NK-92 treated with Interleukin-12 subunit alpha and Interleukin-12 subunit beta, amount 100 ng/mL, for 24 hours (cell line): ENCODE measurements at regions not wholly inside any gene's neighbourhood (a gene's known extent, or its start where the extent isn't known, plus 50 kb on each side); places are given as distances from the start of the nearest gene placed in this dataset.
"Not testable (repeated sequence)": the region's sequence is repeated elsewhere in the genome, so short reads cannot be mapped to it uniquely, and the experiment has no call there.

Source experiments
- DNase-seq: peaks from one replicate; lab custom pipeline; 2025; lab: John Stamatoyannopoulos, UW

DNA sequence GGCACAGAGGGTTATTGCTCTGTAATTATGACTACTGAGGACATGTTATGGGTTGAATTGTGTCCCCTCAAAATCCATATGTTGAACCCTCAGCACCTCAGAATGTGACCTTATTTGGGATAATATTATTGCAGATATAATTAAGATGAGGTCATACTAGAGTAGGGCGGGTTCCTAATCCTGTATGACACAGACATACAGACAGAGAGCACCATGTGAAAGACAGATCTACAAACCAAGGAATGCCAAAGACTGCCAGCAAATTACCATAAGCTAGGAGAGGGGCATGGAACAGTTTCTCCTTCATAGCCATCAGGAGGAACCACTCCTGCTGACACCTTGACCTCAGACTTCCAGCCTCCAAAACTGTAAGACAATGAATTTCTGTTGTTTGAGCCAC, 115.2 kb upstream of the OTUD4 start:
- no peak for DNase-seq

DNA sequence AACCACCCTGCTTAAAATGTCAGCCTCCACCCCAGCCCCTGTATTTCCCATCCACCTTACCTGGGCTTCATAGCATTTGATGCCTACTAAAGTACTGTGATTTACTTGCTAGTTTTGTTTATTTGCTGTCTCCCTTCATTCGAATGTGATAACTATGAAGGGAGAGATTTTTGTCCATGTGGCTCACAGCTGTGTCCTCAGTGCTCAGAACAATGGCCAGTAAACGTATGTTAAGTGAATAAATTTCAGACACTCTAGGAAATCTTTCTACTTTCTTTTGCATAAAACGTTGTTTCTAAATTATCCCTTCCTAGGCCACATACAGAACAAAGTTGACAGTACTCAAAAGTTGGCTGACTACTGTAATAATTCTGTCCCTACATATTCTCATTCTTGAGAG, 114.7 kb upstream of the OTUD4 start:
- DNase-seq: no peak

DNA sequence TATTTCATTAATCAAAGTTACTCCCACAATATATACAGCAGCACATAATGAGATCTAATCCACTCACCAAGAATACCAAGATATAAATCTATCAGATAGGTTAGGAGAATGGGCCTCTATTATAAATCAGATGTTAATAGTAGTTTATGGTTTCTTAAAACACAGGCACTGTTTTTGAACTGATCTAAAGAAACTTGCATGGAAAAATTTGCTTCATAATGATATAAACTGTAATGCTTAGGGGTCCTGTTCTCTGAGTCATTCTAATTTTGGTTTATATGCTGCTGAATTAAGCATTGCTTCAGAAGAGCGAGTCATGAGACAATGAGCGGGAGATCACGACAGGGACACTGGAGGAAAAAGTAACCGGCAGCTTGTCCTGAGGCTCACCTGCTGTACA, 113.3 kb upstream of the OTUD4 start:
- no peak for DNase-seq

DNA sequence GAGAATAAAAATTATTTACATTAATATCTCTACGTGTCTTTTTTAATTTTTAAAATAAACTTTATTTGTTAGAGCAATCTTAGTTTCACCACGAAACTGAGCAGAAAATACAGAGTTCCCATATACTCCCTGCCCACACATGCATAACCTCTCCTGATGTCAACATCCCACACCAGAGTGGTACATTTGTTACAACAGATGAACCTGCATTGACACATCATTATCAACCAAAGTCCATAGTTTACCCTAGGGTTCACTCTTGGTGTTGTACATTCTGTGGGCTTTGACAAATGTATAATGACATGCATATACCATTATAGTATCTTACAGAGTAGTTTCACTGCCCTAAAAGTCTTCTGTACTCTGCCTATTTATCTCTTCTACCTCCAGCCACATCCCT, 110.6 kb upstream of the OTUD4 start:
- DNase-seq: no peak

DNA sequence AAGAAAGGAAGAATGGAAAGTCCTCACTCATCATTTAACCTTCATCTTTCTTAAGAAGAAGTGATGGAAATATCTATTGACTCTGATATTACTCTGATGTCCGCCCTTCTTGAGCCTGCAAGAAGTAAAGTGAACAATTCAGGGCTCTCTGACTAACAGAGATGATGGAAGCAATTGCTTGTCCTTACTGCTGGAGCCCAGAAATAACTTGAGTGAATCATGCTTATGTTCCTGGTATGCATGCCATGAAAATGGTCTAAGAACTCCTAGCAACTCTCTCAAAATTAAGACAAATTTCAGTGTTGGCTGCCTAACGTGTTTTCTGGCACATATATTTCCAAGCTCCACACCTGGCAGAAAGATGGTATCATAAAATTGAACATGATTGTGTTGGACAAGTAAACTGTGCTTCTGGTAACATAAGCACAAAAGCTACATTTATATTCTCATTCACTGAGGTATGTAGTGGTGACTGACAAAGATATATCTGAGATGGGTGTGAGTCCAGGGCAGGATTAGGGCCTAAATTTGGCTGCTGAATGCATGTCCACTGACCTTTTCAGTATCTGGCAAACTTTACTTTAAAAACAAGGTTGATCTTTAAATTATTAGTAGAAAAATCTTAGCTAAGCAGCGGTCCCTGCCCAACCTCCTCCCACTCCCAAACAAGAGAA, 109.2 kb upstream of the OTUD4 start:
- no peak for DNase-seq

DNA sequence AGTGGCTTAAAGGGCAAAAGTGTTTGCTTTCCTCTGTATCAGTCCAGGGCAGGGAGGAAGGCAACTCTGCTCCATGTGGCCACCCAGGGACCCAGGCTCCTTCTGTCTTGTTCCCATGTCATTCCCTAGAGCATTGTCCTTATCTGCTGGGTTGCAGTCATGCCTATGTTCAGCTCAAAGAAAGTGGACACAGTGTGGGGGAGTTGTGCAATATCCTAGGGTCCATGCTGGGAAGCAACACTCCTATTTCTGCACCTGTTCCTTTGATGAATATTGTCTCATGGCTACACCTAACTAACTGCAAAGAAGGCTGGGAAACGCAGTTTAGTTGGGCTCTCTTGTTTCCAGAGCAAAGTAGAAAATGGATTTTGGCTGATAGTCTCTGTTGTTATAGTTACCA, 107.0 kb upstream of the OTUD4 start:
- DNase-seq: no peak

DNA sequence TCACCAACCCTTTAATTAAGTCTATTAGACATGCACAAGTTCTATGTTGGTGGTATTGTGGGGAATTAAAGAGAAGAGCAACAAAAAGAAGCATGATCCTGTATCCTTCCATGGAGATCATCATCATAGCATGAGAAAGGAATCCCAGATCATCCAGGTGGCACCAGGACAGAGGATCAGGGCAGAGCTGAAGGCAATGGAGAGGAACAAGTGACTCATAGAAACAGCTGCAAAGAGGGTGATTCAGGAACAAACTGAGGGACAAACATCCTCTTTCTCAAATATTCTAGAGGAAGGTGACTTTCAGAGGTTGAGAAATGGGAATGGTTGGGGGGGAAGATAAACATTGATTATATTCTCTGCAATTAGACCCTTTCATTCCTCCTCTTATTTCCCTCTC, 105.5 kb upstream of the OTUD4 start:
- no peak for DNase-seq

DNA sequence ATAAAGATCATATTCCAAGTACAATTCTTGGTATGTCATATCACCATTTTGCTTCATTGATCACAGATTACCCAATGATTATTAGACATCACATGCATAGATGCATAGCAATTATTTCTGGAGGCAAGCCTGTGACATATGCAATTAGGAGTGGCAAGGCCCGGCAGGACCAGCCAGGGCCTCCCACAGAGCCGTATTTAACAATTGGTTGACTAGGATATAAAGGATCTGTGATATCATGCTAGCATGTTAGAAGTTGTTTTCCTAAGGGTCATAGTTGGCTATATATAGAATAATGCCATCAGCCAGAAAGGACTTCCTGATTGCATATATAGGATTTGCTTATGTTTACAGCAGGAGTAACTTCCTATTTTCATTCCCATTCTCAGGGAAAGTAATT, 103.5 kb upstream of the OTUD4 start:
- no peak for DNase-seq

DNA sequence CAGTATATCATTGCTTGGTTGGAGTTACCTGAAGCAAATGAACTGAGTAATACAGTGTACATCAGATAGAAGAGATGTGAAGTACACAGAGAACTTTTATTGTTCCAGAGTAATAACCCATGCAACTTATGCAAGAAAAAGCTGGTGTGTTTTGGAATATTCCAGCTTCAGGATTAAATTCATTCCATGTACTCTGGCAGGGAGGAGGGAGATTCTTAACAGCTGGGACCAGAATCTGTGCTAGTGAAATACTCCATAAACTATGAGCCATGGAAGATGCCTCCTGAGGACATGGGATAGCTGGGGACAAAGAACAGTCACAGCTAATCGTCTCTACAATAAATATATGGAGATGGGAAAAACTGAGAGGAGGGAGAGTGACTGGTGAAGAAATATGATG, 101.6 kb upstream of the OTUD4 start:
- DNase-seq: no peak

DNA sequence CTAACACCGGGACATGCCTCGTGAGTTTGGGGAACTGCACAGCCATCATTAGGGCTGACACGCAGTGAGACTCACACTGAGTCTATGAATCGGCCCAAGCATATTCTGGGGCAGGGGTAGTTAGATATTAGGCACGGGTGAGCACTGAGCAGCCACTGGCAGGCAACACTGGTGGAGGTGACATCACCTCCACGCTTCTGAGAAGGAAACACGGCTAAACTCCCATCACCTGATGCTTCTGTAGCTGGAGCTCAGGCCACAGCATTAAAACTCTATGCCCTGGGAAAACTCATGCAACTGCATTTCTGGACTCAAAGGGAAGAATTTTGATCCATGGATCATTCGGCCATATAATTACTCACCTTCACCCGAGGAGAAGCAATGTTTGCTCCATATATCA, 100.8 kb upstream of the OTUD4 start:
- no peak for DNase-seq

DNA sequence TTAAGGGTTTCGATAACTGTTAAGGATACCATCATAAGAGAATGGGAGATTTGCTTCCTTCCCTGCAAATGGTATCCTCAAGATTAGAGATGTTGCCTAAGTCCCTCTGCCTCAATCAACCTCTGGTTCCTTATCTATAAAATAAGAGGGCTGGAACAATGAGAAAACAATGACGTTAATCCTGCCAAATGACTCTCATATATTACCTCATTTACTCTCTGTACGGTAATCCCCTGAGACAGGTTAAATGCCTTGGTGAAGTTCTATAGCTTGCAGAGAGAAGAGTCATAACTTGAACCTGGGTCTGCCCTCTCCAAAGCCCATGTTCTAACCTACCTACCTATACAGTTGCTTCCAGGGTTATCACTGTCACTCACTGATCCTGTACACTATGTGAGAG, 100.2 kb upstream of the OTUD4 start:
- DNase-seq: no peak

DNA sequence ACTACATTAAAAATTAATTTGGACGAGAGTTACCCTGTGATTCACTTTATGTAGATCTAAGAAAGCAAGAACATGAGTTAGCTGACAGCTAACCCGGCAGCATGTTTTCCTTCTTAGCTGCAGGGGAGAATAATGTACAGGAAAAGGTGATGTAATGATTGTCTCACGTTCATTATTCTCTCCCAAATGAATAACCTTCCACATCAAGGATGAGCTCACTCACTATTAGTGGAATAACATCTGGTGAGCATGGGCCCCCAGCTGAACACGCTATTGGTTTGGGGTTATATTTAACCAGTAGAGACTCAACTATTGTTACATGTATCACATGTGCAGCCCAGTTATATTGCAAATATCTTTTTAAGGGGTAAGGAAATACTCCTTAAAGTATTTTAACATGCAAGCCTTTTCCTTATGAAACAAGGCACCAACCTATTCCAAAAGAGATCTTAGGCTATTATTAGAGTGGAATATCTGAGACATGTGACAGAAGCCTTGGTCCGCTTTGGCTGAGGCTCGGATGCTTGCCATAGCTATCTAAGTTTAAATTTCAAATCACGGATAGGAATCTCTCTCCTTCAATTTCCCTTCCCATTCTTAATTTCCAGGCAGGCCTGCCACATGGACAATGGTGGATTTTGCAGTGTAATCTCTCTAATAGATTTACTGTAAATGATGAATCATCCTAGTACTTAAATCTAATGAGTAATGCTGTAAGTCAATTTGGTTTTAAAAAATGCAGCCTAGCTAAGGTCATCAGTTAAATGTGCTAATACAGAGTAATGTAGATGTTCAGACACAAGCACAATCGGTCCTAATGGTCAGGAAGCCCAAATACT, 99.0 kb upstream of the OTUD4 start:
- no peak for DNase-seq

DNA sequence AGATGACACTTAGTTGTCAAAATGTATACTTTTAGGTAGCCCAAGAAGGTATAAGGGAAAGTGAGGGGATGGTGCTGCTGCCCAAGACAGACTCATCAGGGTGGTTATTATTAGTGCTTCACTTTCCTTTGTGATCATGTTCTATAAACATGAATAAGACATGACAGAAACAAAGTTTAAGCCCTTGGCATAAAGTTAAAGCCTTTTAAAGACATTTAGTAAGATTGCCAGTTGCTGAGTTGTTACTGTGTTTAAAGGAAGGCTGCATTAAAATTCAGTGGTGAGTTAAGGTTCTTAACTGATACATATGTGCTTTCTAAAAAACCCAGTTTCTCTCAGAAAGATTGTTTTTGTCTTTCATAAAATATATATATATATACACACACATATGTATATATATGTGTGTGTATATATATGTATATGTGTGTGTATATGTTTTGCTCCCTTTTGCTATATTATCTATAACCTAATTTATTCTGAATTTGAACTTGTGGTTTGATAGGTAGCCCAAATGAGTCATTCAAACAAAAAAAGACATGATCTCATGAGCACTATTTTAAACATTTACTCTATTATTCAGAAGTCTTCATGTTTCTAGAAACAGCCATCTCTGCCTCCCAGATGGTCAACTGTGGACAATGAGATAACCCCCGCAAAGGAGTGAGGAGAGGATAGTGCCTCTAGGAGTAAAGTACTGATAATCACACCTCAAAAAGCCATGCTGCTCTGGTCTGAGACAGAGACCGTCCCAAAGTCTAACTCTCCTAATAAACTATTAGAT, 98.1 kb upstream of the OTUD4 start:
- DNase-seq: no peak

DNA sequence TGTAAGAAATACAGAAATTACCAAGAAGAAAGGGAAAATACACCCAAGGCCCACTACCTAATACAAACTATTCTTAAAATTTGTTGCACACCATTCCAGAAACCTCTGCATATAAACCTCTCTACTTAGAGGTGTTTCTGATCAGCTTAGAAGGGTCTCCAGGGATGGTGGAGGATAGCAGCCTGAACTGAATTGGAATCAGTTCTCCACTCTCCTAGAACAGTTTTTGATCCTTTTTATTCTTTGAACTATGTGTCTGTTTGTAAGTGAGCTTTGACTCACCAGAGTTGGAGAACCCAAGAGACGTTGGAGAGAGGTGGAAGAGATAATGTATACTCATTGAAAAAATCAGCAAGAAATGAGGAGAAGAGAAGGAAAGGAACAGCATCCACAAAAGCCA, 96.6 kb upstream of the OTUD4 start:
- no peak for DNase-seq

DNA sequence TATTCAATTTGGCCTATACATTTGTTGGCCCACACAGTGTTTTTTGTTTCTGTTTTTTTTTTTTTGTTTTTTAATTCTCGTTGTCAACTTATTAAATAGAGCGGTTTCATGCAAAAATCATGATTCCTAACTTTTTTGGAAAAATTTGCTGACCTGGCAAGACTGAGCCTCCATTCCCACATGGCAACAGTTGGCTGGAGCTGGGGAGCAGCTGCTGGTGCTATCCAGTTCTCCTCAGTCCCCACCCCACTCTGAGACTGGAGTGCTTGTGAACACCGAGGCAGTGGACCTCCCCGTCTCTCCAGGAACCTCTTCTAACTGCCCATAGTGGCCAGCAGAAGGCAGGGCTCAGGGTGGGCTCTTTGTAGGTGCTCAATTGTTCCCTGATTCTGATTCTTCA, 95.7 kb upstream of the OTUD4 start:
- no peak for DNase-seq

DNA sequence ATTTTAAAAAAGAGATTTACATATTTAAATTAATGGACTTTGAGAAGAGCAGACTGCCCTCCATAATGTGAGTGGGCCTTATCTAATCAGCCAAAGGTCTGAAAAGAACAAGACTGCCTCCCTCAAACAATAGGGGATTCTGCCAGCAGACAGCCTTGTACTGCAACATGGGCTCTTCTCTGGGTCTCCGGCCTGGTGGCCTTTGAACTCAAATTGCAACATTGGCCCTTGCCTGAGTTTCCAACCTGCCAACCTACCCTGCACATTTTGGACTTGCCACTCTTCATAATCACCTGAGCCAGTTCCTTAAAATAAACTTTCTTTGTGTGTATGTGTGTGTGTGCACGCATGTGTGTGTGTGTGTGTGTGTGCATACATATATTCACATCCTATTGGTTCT, 90.8 kb upstream of the OTUD4 start:
- DNase-seq: no peak

DNA sequence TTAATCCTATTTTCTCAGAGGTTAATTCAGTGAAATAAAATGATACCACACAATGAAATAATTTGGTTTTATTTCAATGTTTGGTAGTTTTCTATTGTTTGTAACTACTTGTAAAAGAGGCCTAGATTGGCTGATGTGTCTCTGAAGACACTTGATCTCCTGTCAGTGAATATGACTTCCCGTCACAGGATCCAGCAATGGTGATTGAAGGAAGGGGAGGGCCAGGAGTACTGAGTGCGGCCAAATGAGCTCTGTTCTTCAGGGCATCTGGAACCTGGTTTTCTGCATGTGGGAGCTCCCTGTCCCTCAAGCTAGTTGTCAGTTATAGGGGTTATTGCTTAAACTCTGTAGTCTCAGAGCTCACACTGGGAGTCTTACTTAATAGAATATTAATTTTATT, 86.5 kb upstream of the OTUD4 start:
- no peak for DNase-seq

DNA sequence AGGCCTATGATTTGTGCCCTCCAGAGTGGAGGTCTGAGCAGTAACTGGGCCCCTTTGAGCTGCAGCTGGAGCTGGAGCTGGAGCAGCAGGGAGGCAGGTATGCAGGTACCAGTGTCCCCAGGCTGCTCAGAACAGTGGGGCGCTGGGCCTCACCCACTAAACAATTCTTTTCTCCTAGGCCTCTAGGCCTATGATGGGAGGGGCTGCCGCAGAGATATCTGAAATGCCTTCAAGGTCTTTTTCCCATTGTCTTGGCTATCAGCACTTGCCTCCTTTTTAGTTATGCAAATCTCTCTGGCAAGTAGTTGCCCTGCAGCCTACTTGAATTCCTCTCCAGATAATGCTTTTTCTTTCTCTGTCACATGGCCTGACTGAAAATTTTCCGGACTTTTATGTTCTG, 79.7 kb upstream of the OTUD4 start:
- DNase-seq: no peak

DNA sequence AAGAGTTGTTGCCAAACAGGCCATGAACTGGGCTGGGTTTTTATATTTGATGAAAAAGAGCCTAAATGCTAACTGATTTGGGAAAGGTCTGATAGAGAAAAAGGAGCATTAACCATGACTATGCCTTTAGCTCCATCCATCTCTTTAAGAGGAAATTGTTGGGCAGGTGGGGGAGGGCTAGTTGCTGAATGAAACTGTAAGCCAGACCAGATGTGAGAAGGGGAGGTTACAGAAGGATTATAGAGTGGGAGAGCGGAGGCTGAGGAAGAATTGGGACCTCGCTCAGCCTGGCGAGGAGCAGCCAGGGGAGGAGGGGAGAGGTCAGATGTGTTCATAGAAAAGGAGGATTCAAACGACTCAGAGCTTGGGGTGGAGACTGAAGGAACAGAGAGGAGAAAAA, 74.9 kb upstream of the OTUD4 start:
- not testable (repeated sequence) for DNase-seq

DNA sequence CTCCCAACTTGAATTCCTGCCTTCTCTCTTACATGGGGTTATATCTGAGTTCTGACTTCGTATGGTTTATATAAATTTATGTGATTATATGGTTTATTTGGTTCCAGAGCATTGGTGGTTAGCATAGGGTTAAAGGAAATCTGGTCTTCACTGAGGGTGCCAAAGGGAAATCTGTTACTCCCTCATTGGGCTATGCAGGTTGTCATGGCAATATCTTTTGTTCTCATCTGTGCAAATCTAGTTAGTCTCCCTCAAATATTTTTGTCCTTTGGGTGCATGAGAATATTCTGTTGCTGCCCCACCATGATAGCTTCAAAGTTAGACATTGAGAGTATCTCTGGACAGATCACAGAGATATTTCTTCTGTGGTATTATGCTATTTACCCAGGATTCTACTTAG, 71.8 kb upstream of the OTUD4 start:
- DNase-seq: no peak

DNA sequence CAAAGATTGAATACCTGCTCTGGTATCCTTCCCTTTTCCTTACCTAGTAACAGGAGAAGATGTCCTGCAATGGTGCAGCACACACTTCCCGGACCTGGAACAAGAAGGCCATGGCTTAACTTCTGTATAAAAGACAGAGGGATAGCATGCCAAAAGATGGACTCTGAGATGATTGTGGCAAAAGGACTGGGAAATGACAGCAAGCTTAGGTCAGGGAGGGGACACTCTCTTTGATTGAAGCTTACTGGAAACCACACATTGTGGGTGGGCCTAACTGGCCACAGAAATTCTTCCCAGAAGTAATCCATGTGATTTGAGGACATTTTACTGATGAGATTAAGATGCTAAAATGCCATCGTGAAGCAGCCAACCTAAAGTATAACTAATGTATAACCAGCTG, 71.0 kb upstream of the OTUD4 start:
- DNase-seq: no peak

DNA sequence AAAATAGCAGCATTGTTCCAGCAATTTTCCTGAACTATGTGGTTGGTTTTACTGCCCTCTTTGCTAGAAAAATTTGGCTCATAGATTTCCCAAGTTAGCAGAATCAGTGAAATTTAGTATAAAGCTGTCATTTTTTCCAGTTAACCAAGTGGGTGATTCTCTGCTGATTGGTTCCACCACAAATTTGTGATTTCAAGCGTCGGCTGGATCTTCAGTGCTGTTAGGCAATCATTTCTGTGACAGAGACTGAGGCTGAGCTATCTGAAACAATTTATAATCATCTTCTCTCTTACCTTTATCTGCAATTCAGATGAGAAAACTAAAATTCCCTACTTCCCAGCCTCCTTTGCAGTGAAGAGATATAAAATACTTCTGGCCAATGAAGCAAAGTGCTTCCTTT, 68.6 kb upstream of the OTUD4 start:
- DNase-seq: no peak

DNA sequence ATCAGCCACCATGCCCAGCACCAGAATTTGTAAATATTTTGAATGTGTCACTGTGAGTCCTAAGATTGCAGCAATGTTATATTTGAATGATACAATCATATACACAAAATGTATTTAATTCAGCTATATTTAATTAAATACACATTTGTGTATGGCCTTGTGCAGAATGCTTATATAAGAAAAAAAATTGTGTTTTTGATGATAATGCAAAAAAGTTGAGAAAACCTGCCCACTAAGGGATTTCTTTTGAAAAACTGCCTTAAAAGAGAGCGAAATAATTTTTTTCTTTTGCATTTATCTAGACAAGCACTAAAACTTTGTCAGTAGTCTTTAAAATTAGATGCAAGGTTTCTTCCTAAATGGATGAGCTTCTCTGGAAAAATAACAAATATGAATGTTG, 68.1 kb upstream of the OTUD4 start:
- DNase-seq: no peak
